H1 (cell line): ENCODE measurements at regions not wholly inside any gene's neighbourhood (a gene's known extent, or its start where the extent isn't known, plus 50 kb on each side); places are given as distances from the start of the nearest gene placed in this dataset.
A peak's percentile ranks its signal among the peaks of the same experiment; 100 is the strongest.

Experiments used
- CTCF ChIA-PET: fragments of 300-600 bp; sonication (Branson Sonifier 250); formaldehyde crosslinking; loops from one replicate; lab custom pipeline; 2021; ENCODE audit not compliant: partially characterized antibody; lab: Charles Lee
- POLR2A ChIA-PET: fragments of 300-600 bp; sonication (Branson Sonifier 250); formaldehyde crosslinking; loops from one replicate; lab custom pipeline; 2021; ENCODE audit warnings: inconsistent platforms; ENCODE audit not compliant: partially characterized antibody; lab: Charles Lee
- DNase-seq, 2 experiments: peaks; one replicate each; pipeline versions ENCODE4 v3.0.0 to v3.0.0-alpha.2; 2010 to 2022; ENCODE audit warnings: low spot score in 2 of 2, low read depth in 1 of 2, mixed read lengths in 1 of 2
- FAIRE-seq: peaks from 2 replicates; lab custom pipeline; 2011; peaks lifted over from hg19 to GRCh38; lab: Jason Lieb, UNC
- H2AFZ ChIP-seq: 2 replicates; pipeline ENCODE4 v1.8.1; 2012; ENCODE audit warnings: low read length, inconsistent platforms
- H2AK5ac ChIP-seq: 2 replicates; pipeline ENCODE4 v1.6.1; 2013; ENCODE audit warnings: low read depth, low read length
- H2BK120ac ChIP-seq: replicated peaks from 2 replicates; pipeline ENCODE3; 2013; ENCODE audit warnings: low read depth, low read length, inconsistent platforms
- H2BK12ac ChIP-seq: 2 replicates; pipeline ENCODE4 v1.6.1; 2013; ENCODE audit warnings: low read depth, low read length
- H2BK15ac ChIP-seq: 2 replicates; pipeline ENCODE4 v1.6.1; 2013; ENCODE audit warnings: low read length
- H2BK20ac ChIP-seq: 2 replicates; pipeline ENCODE4 v1.6.1; 2013; ENCODE audit warnings: low read length
- H2BK5ac ChIP-seq: 2 replicates; pipeline ENCODE4 v1.6.1; 2013; ENCODE audit warnings: low read depth, low read length
- H3K14ac ChIP-seq: 2 replicates; pipeline ENCODE4 v1.6.1; 2013; ENCODE audit warnings: inconsistent platforms; ENCODE audit not compliant: insufficient read length
- H3K18ac ChIP-seq: 2 replicates; pipeline ENCODE4 v1.6.1; 2013; ENCODE audit warnings: low read length; ENCODE audit errors: extremely low read depth
- H3K23ac ChIP-seq: 2 replicates; pipeline ENCODE4 v1.6.1; 2013; ENCODE audit warnings: inconsistent platforms; ENCODE audit not compliant: insufficient read length
- H3K23me2 ChIP-seq: 2 replicates; pipeline ENCODE4 v1.6.1; 2013; ENCODE audit warnings: low read depth, low read length
- H3K27ac ChIP-seq: 2 replicates; pipeline ENCODE4 v1.6.1; 2011; ENCODE audit warnings: low read depth, low read length, inconsistent platforms
- H3K27me3 ChIP-seq, 4 experiments: replicated peaks in 1 of 4; 1 replicate in 1 of 4; 2 replicates in 3 of 4; pipeline versions ENCODE4 v1.6.1 to v1.8.1; 2011 to 2013; ENCODE audit warnings: low read length in 3 of 4, mild to moderate bottlenecking in 3 of 4, inconsistent platforms in 2 of 4, mixed read lengths in 2 of 4, moderate library complexity in 1 of 4; ENCODE audit not compliant: control insufficient read depth in 3 of 4, insufficient read depth in 3 of 4; ENCODE audit errors: extremely low read depth in 1 of 4
- H3K36me3 ChIP-seq, 4 experiments: 2 replicates each; pipeline versions ENCODE4 v1.6.1 to v1.8.1; 2011 to 2013; ENCODE audit warnings: mild to moderate bottlenecking in 4 of 4, low read length in 3 of 4, moderate library complexity in 2 of 4, control low read depth in 1 of 4, inconsistent platforms in 1 of 4; ENCODE audit not compliant: insufficient read depth in 4 of 4, control insufficient read depth in 2 of 4
- H3K4ac ChIP-seq: replicated peaks from 2 replicates; pipeline ENCODE3; 2013; ENCODE audit warnings: low read length, low read depth, mixed read lengths, inconsistent platforms; ENCODE audit not compliant: insufficient read length
- H3K4me1 ChIP-seq, 4 experiments: replicated peaks in 1 of 4; 1 replicate in 1 of 4; 2 replicates in 3 of 4; pipeline versions ENCODE4 v1.6.1 to v1.8.1; 2011 to 2013; ENCODE audit warnings: low read length in 3 of 4, inconsistent platforms in 2 of 4, mixed read lengths in 1 of 4; ENCODE audit not compliant: insufficient read depth in 4 of 4, control insufficient read depth in 3 of 4
- H3K4me2 ChIP-seq, 2 experiments: 2 replicates each; pipeline versions ENCODE4 v1.6.1 to v1.8.1; 2011 to 2013; ENCODE audit warnings: low read depth in 2 of 2, low read length in 2 of 2, control low read depth in 1 of 2, inconsistent platforms in 1 of 2, mild to moderate bottlenecking in 1 of 2; ENCODE audit not compliant: insufficient read depth in 1 of 2
- H3K4me3 ChIP-seq, 4 experiments: fragments of 200-600, 300-600 bp in 1 of 4; sonication (generic), shearing (Covaris generic), sonication (Bioruptor Twin) in 1 of 4; 2 replicates each; pipeline versions ENCODE4 v1.5.1 to v1.8.1; 2011 to 2016; ENCODE audit warnings: low read length in 4 of 4, low read depth in 3 of 4, control low read depth in 2 of 4, inconsistent platforms in 2 of 4, mild to moderate bottlenecking in 2 of 4, mixed read lengths in 1 of 4, moderate library complexity in 1 of 4; ENCODE audit not compliant: insufficient read depth in 2 of 4; ENCODE audit errors: extremely low read depth in 1 of 4
- H3K56ac ChIP-seq: replicated peaks from 2 replicates; pipeline ENCODE3; 2013; ENCODE audit warnings: low read depth, mild to moderate bottlenecking, mixed read lengths, low read length, inconsistent platforms; ENCODE audit not compliant: insufficient read length
- H3K79me1 ChIP-seq: 2 replicates; pipeline ENCODE4 v1.6.1; 2013; ENCODE audit warnings: low read depth, low read length, control low read depth
- H3K79me2 ChIP-seq, 2 experiments: 2 replicates each; pipeline versions ENCODE4 v1.6.1 to v1.8.1; 2012 to 2013; ENCODE audit warnings: low read length in 2 of 2, mild to moderate bottlenecking in 2 of 2, inconsistent platforms in 1 of 2; ENCODE audit not compliant: insufficient read depth in 2 of 2, control insufficient read depth in 1 of 2
- H3K9ac ChIP-seq, 4 experiments: replicated peaks in 1 of 4; 1 replicate in 1 of 4; 2 replicates in 3 of 4; pipeline versions ENCODE4 v1.6.1 to v1.8.1; 2011 to 2013; ENCODE audit warnings: low read depth in 3 of 4, low read length in 3 of 4, control low read depth in 2 of 4, mild to moderate bottlenecking in 2 of 4, moderate library complexity in 2 of 4, inconsistent platforms in 1 of 4; ENCODE audit errors: extremely low read depth in 1 of 4
- H3K9me3 ChIP-seq, 2 experiments: 2 replicates each; pipeline versions ENCODE4 v1.6.1 to v1.8.1; 2012 to 2013; ENCODE audit warnings: mild to moderate bottlenecking in 2 of 2, moderate library complexity in 2 of 2, control low read depth in 1 of 2, inconsistent platforms in 1 of 2, low read depth in 1 of 2, low read length in 1 of 2, mixed read lengths in 1 of 2; ENCODE audit not compliant: insufficient read depth in 2 of 2
- H4K20me1 ChIP-seq, 2 experiments: replicated peaks in 1 of 2; 2 replicates each; pipeline versions ENCODE3 to v1.8.1; 2011 to 2013; ENCODE audit warnings: inconsistent platforms in 2 of 2, low read length in 2 of 2, mild to moderate bottlenecking in 1 of 2; ENCODE audit not compliant: insufficient read depth in 2 of 2, control insufficient read depth in 1 of 2
- H4K5ac ChIP-seq: 2 replicates; pipeline ENCODE4 v1.6.1; 2013; ENCODE audit warnings: low read length, low read depth, mixed read lengths, inconsistent platforms; ENCODE audit not compliant: insufficient read length
- H4K8ac ChIP-seq: 2 replicates; pipeline ENCODE4 v1.8.0; 2013; ENCODE audit warnings: mild to moderate bottlenecking, moderate library complexity, low read length, inconsistent platforms; ENCODE audit not compliant: insufficient read depth; ENCODE audit errors: extremely low read depth
- H4K91ac ChIP-seq: replicated peaks from 2 replicates; pipeline ENCODE3; 2013; ENCODE audit warnings: low read length, mixed read lengths, inconsistent platforms; ENCODE audit not compliant: insufficient read length
- ATF3 ChIP-seq: IDR thresholded peaks from 2 replicates; pipeline ENCODE4 v1.6.1; 2011; ENCODE audit warnings: low read depth, mild to moderate bottlenecking, low read length; ENCODE audit not compliant: insufficient read depth
- CBX5 ChIP-seq: fragments of 300-800, 300-1000 bp; sonication (generic); IDR thresholded peaks from 2 replicates; pipeline ENCODE4 v1.7.1; 2016; ENCODE audit warnings: antibody characterized with exemption, low read length, low read depth
- CHD1 ChIP-seq: IDR thresholded peaks from 2 replicates; pipeline ENCODE4 v1.6.1; 2012; ENCODE audit warnings: low read depth, low read length, improper control_type of control experiment
- JUN ChIP-seq: IDR thresholded peaks from 2 replicates; pipeline ENCODE4 v1.6.1; 2011; ENCODE audit warnings: low read depth, mild to moderate bottlenecking, improper control_type of control experiment, low read length
- KDM1A ChIP-seq: fragments of 200-600, 300-600 bp; sonication (generic); IDR thresholded peaks from 2 replicates; pipeline ENCODE4 v1.7.1; 2016; ENCODE audit warnings: mild to moderate bottlenecking, low read length, borderline replicate concordance
- KDM5A ChIP-seq: fragments of 200-600 bp; IDR thresholded peaks from 2 replicates; pipeline ENCODE4 v1.7.1; 2012; ENCODE audit warnings: mild to moderate bottlenecking, low read length, inconsistent platforms, mixed read lengths
- RFX5 ChIP-seq: IDR thresholded peaks from 2 replicates; pipeline ENCODE4 v1.6.1; 2011; ENCODE audit warnings: low read depth, low read length, improper control_type of control experiment, borderline replicate concordance
- SAP30 ChIP-seq: fragments of 300-600 bp; sonication (generic); IDR thresholded peaks from 2 replicates; pipeline ENCODE4 v1.7.1; 2012; ENCODE audit warnings: low read length, moderate library complexity, mild to moderate bottlenecking, inconsistent platforms; ENCODE audit not compliant: insufficient read depth, insufficient replicate concordance
- SIN3A ChIP-seq, 2 experiments: IDR thresholded peaks in 1 of 2; conservative IDR thresholded peaks in 1 of 2; 2 replicates each; pipeline ENCODE4 v1.6.1; 2011 to 2012; ENCODE audit warnings: low read length in 2 of 2, improper control_type of control experiment in 1 of 2, low read depth in 1 of 2, mild to moderate bottlenecking in 1 of 2
- SP4 ChIP-seq: IDR thresholded peaks from 2 replicates; pipeline ENCODE4 v1.6.1; 2012; ENCODE audit warnings: low read length, inconsistent platforms
- TBP ChIP-seq: IDR thresholded peaks from 2 replicates; pipeline ENCODE4 v1.6.1; 2011; ENCODE audit warnings: low read depth, low read length, improper control_type of control experiment
- TEAD4 ChIP-seq: IDR thresholded peaks from 2 replicates; pipeline ENCODE4 v1.6.1; 2012; ENCODE audit warnings: low read depth, low read length, inconsistent platforms, mixed read lengths
- WGBS, 2 experiments: shearing (Covaris generic) in 1 of 2; methylation state at CpG; one replicate each; pipeline versions ENCODE4 v1.1.6 to v1.1.7; 2013 to 2015; ENCODE audit warnings: low lambda C conversion rate in 2 of 2, mixed read lengths in 2 of 2, inconsistent platforms in 1 of 2, low coverage in 1 of 2, missing lambda C conversion rate in 1 of 2; ENCODE audit not compliant: insufficient replicate concordance in 2 of 2, insufficient coverage in 1 of 2, insufficient read length in 1 of 2; ENCODE audit errors: extremely low coverage in 1 of 2, missing lambda C conversion rate in 1 of 2; 5-methylcytosine and 5-hydroxymethylcytosine counted together

- H3K23me2 ChIP-seq = no peaks in the 10 kb centered on the region; the same call in 1 of the 2 replicates
- H3K56ac ChIP-seq = no peak overlapping the region
- H4K20me1 ChIP-seq = no peaks in the 10 kb centered on the region
- H3K4me1 ChIP-seq = peaks cover 24 to 47% (median 27%) of the 10 kb centered on the region in 4 experiments
- peak overlapping the region in 3 of 4 experiments; percentile 3 to 33 (median 12); a peak in 2 of 8 replicates for H3K4me3 ChIP-seq
- H3K9me3 ChIP-seq = no peaks in the 10 kb centered on the region
- WGBS, 2 experiments = 45% methylated on average over 7 of the region's 7 CpGs; no CpG with 5 or more reads in 1 of the 2 experiments
- DNase-seq (no peak), FAIRE-seq (no peak)
- 0 out of 2 replicates have a peak overlapping the region, but pooled peaks have one; percentile 41 for H3K18ac ChIP-seq
- no peaks in the 10 kb centered on the region for H3K79me2 ChIP-seq
- POLR2A ChIA-PET = interaction anchor here (2.6 to 3.4 kb wide), 3 partner anchors 13 to 121 kb away, joined by 12 to 21 read pairs (median 14); partner anchors contain the start of gene ERCC6L2
- H3K23ac ChIP-seq = no peak overlapping the region
- H3K9ac ChIP-seq = no peak overlapping the region
- H3K27me3 ChIP-seq = peaks cover 0 to 31% (median 19%) of the 10 kb centered on the region in 4 experiments; a peak in 5 of 7 replicates
- no peak overlapping the region for H3K14ac ChIP-seq
- no peaks in the 10 kb centered on the region for H3K36me3 ChIP-seq
- peak overlapping the region; percentile 43 for H2BK20ac ChIP-seq
- CTCF ChIA-PET = interaction anchor here (0.6 to 1.8 kb wide), 8 partner anchors 10 to 42 kb away, joined by 3 to 6 read pairs (median 4); no protein-coding TSS in a partner anchor
- no peak overlapping the region for H2AK5ac ChIP-seq
- H2BK120ac ChIP-seq = peak overlapping the region; percentile 3
- 0 out of 2 replicates have a peak overlapping the region, but pooled peaks have one; percentile 35 for H2BK15ac ChIP-seq
- H2AFZ ChIP-seq = no peak overlapping the region
- peak overlapping the region; percentile 46 to 55 for H3K4me2 ChIP-seq
- H4K5ac ChIP-seq = no peak overlapping the region
- no peaks in the 10 kb centered on the region for H3K79me1 ChIP-seq
- H3K4ac ChIP-seq = no peak overlapping the region
- no peak overlapping the region for H4K91ac ChIP-seq
- H4K8ac ChIP-seq = no peak overlapping the region
- peak overlapping the region; percentile 21; the same call in 1 of the 2 replicates for H2BK12ac ChIP-seq
- H2BK5ac ChIP-seq = peak overlapping the region; percentile 6; the same call in 1 of the 2 replicates
- no peak overlapping the region for H3K27ac ChIP-seq
- no peak for TF ChIP-seq TBP
- TF ChIP-seq JUN = no peak
- no peak for TF ChIP-seq RFX5
- no peak for TF ChIP-seq SAP30
- TF ChIP-seq SP4 = no peak
- no peak for TF ChIP-seq KDM5A
- TF ChIP-seq TEAD4 = no peak
- TF ChIP-seq CBX5 = no peak
- TF ChIP-seq CHD1 = no peak
- no peak for TF ChIP-seq KDM1A
- TF ChIP-seq ATF3 = no peak
- no peak for TF ChIP-seq SIN3A (conservative IDR thresholded peaks at IDR 0.05 in 1 of 2, IDR thresholded peaks at IDR 0.05 in 1 of 2; ENCODE audit: low read depth in 1 of 2, low read length in 2 of 2)
Observed at GRCh38 chr9:95753762-95754465, 121.6 kb upstream of the ERCC6L2 start.
